Caco-2 (cell line): ENCODE measurements at regions not wholly inside any gene's neighbourhood (a gene's known extent, or its start where the extent isn't known, plus 50 kb on each side); places are given as distances from the start of the nearest gene placed in this dataset.
"Not testable (repeated sequence)": the region's sequence is repeated elsewhere in the genome, so short reads cannot be mapped to it uniquely, and the experiment has no call there.

Source experiments
- BruUV-seq: library from RNA; stranded (reverse); fragments of 400-500 nt; replicated peaks from 2 replicates; lab custom pipeline; 2021; lab: Mats Ljungman, UMichigan
- CTCF ChIA-PET: fragments of 300-600 bp; sonication (Branson Sonifier 250); formaldehyde crosslinking; loops from one replicate; lab custom pipeline; 2022; ENCODE audit warnings: antibody characterized with exemption; lab: Charles Lee
- POLR2A ChIA-PET: fragments of 300-600 bp; sonication (Branson Sonifier 250); formaldehyde crosslinking; loops from one replicate; lab custom pipeline; 2022; ENCODE audit warnings: antibody characterized with exemption; lab: Charles Lee
- DNase-seq, 2 experiments: peaks; one replicate each; pipeline versions ENCODE4 v3.0.0 to v3.0.0-alpha.2; 2020 to 2022
- H3K27me3 ChIP-seq: replicated peaks from 2 replicates; pipeline ENCODE4 v1.6.0; 2011; ENCODE audit warnings: low read length; ENCODE audit not compliant: control insufficient read depth, insufficient read depth
- H3K36me3 ChIP-seq: 2 replicates; pipeline ENCODE4 v1.5.1; 2011; ENCODE audit warnings: low read length; ENCODE audit not compliant: control insufficient read depth, insufficient read depth
- H3K4me1 ChIP-seq: fragments of 250-450 bp; sonication (Bioruptor Pico); 2 replicates; pipeline ENCODE4 v1.5.1; 2020; ENCODE audit warnings: mild to moderate bottlenecking
- H3K4me3 ChIP-seq: 2 replicates; pipeline ENCODE4 v1.5.1; 2011; ENCODE audit warnings: low read depth, mild to moderate bottlenecking, control low read depth, low read length
- H3K9me3 ChIP-seq: fragments of 250-450 bp; sonication (Bioruptor Pico); 2 replicates; pipeline ENCODE4 v1.5.1; 2020; ENCODE audit warnings: mild to moderate bottlenecking, moderate library complexity
- H3K27ac Mint-ChIP-seq: one replicate; pipeline ENCODE4 v1.8.0; 2022; ENCODE audit warnings: mixed read lengths; ENCODE audit not compliant: unreplicated experiment
- H3K27me3 Mint-ChIP-seq: one replicate; pipeline ENCODE4 v1.8.0; 2022; ENCODE audit warnings: mixed read lengths; ENCODE audit not compliant: insufficient read depth, unreplicated experiment
- H3K36me3 Mint-ChIP-seq: one replicate; pipeline ENCODE4 v1.8.0; 2022; ENCODE audit warnings: mild to moderate bottlenecking, mixed read lengths; ENCODE audit not compliant: insufficient read depth, unreplicated experiment
- H3K4me1 Mint-ChIP-seq: one replicate; pipeline ENCODE4 v1.8.0; 2022; ENCODE audit warnings: low read depth, mixed read lengths; ENCODE audit not compliant: unreplicated experiment
- H3K4me3 Mint-ChIP-seq: one replicate; pipeline ENCODE4 v1.8.0; 2022; ENCODE audit warnings: mild to moderate bottlenecking, moderate library complexity, mixed read lengths; ENCODE audit not compliant: unreplicated experiment
- H3K9me3 Mint-ChIP-seq: one replicate; pipeline ENCODE4 v1.8.0; 2022; ENCODE audit warnings: mixed read lengths; ENCODE audit not compliant: unreplicated experiment
- CTCF ChIP-seq, 2 experiments: fragments of 200-600 bp in 1 of 2; IDR thresholded peaks; 1 replicate in 1 of 2; 2 replicates in 1 of 2; pipeline versions ENCODE4 v1.5.1 to v1.8.0; 2011 to 2022; ENCODE audit warnings: antibody characterized with exemption in 1 of 2, control low read depth in 1 of 2, inconsistent platforms in 1 of 2, low read depth in 1 of 2, low read length in 1 of 2, mild to moderate bottlenecking in 1 of 2, moderate library complexity in 1 of 2; ENCODE audit not compliant: insufficient read depth in 1 of 2, severe bottlenecking in 1 of 2, unreplicated experiment in 1 of 2
- intact Hi-C: fragments of 100-400 bp; cut with micrococcal nuclease; formaldehyde crosslinking; loops from one replicate; pipeline ENCODE4 v1.10.0; 2022; ENCODE audit not compliant: unreplicated experiment

GRCh38 chr6:119749335-119749734 is 399.8 kb upstream of the MAN1A1 start:
- H3K36me3 Mint-ChIP-seq, result no peaks in the 10 kb centered on the region
- no peaks in the 10 kb centered on the region for H3K9me3 Mint-ChIP-seq
- H3K27me3 ChIP-seq, result no peaks in the 10 kb centered on the region
- no peak for DNase-seq
- H3K9me3 ChIP-seq, result no peaks in the 10 kb centered on the region
- no peak overlapping the region for H3K27ac Mint-ChIP-seq
- POLR2A ChIA-PET, result no interaction called here
- H3K27me3 Mint-ChIP-seq, result peaks cover 2% of the 10 kb centered on the region
- TF ChIP-seq CTCF (IDR thresholded peaks at IDR 0.05; ENCODE audit: insufficient read depth in 1 of 2, low read depth in 1 of 2, low read length in 1 of 2, severe bottlenecking in 1 of 2, unreplicated experiment in 1 of 2), result no peak
- H3K4me3 ChIP-seq, result no peak overlapping the region
- H3K4me1 Mint-ChIP-seq, result no peaks in the 10 kb centered on the region
- H3K4me3 Mint-ChIP-seq, result no peak overlapping the region
- H3K36me3 ChIP-seq, result no peaks in the 10 kb centered on the region
- no peaks in the 10 kb centered on the region for H3K4me1 ChIP-seq
- intact Hi-C loops, result no loop called here
- no TSS peak for BruUV-seq
- CTCF ChIA-PET, result no interaction called here

GRCh38 chr6:119748535-119748934 is 399.0 kb upstream of the MAN1A1 start:
- BruUV-seq, H3K9me3 Mint-ChIP-seq, CTCF ChIA-PET, H3K27ac Mint-ChIP-seq, H3K4me1 ChIP-seq, H3K27me3 Mint-ChIP-seq, H3K27me3 ChIP-seq, H3K36me3 ChIP-seq, POLR2A ChIA-PET, H3K36me3 Mint-ChIP-seq, DNase-seq, H3K4me3 Mint-ChIP-seq, H3K4me3 ChIP-seq, intact Hi-C loops, H3K9me3 ChIP-seq, H3K4me1 Mint-ChIP-seq: not testable (repeated sequence)

- TF ChIP-seq CTCF (IDR thresholded peaks at IDR 0.05; ENCODE audit: insufficient read depth in 1 of 2, low read depth in 1 of 2, low read length in 1 of 2, severe bottlenecking in 1 of 2, unreplicated experiment in 1 of 2), result peak; percentile 85
- no peaks in the 10 kb centered on the region for H3K27me3 Mint-ChIP-seq
- Histone ChIP-seq H3K9me3 (no peaks in the 10 kb centered on the region), H3K4me1 (no peaks in the 10 kb centered on the region), H3K27me3 (no peaks in the 10 kb centered on the region), H3K4me3 (no peak overlapping the region), H3K36me3 (no peaks in the 10 kb centered on the region)
- no peaks in the 10 kb centered on the region for H3K36me3 Mint-ChIP-seq
- H3K4me1 Mint-ChIP-seq, result no peaks in the 10 kb centered on the region
- intact Hi-C loops, result loop anchor here (1.0 kb wide), 5 partner anchors 236 to 1084 kb away; no protein-coding TSS in a partner anchor
- DNase-seq, result peak; percentile 54 to 73
- ChIA-PET CTCF (no interaction called here), POLR2A (no interaction called here)
- no peaks in the 10 kb centered on the region for H3K9me3 Mint-ChIP-seq
- no TSS peak for BruUV-seq
- no peak overlapping the region for H3K4me3 Mint-ChIP-seq
- H3K27ac Mint-ChIP-seq, result no peak overlapping the region
Measured at GRCh38 chr6:119742188-119742803, 392.7 kb upstream of the MAN1A1 start.
